Forelimb muscle (tissue), 1 donor: ENCODE measurements at regions not wholly inside any gene's neighbourhood (a gene's known extent, or its start where the extent isn't known, plus 50 kb on each side); places are given as distances from the start of the nearest gene placed in this dataset.
"Not testable (repeated sequence)": the region's sequence is repeated elsewhere in the genome, so short reads cannot be mapped to it uniquely, and the experiment has no call there.

Source experiments
- DNase-seq: peaks from one replicate; pipeline ENCODE4 v3.0.0-alpha.2; 2013; ENCODE audit warnings: low read depth

DNA sequence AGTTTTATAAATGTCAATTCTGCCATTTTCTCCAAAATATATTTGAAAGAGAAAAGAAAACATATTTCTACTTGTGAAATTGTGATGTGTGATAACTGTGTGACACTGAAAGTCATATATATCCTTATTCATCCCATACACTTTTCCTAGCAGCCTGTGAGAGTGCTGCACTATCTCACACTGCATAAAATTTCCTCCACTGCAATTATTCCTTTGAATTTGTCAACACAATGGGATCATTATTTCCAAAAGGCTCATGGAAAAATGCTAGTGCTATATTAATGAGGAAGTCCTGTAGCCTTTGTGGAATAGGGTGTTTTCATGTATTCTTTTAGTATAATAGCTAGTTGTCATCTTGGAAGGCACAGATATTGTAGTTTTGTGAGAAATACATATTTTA is 504.1 kb downstream of the RPL10L start:
- no peak for DNase-seq

DNA sequence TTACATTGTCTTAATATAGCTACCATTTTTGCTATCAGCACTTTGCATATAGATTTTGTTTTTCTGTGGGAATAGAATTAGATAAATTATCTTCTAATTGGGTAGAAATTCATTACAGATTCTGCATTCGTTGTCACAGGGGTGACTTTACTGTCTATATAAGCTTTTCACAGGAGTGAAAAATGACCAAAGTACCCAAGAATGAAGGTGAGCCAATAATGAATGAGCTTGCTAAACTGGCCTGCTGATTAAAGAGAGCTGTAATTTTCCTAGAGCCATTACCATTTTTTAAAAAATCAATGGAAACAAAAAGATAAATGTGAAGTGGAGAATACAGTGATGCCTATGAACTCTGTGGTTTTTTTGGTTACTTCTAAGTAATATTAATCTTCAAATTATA is 504.6 kb downstream of the RPL10L start:
- DNase-seq, result no peak

DNA sequence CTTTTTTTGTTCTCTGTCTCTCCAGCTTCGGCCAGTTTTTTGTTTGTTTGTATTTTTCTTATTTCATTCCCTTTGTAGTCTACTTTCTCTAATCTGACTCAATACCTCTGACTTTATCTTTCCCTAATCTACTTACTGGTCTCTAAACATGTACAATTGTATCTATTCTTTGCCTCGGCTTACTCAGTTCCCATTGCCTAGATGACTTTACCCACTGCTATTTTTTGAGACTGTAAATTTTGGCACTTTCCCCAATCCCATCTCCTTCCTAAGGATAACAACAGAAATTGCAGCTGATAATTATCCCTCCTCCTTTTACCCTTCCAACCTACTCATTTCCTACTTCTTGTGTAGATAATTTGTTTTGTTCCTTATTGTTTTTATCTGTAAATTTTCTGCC is 511.1 kb downstream of the RPL10L start:
- no peak for DNase-seq

DNA sequence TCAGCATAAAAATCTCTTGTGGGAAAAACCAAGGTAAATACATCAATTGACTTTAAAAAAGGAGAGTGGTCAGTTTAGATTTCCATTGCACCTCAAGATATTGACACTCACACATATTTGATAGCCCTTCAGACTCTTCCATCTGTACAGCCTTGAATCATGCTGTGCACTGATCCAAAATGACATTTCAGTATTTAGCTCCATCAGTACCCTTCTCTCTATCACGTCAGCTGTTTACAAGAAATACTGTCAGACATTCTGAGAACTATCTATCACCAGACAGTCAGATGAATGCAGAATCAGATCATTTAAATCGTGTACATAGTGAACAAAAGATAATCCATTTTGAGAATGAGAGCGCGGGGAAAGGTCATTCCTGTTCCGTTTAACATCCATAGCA is 511.9 kb downstream of the RPL10L start:
- DNase-seq, result no peak

DNA sequence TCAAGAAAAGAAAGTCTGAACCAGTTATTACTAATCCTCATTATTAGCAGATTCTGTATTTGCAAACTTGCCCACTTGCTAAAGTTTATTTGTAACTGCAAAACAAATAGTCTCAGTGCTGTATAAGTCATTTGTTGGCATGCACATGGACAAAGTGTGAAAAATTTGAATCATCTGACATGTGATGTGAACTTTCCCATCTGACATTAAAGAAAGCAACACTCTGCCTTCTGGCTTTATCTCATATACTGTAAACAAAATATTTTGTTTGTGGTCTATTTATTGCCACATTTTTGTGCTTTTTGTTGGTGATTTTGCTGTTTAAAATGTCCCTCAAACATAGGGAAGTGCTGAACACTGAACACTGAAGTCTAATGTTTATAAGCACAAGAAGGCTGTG is 513.8 kb downstream of the RPL10L start:
- DNase-seq, result no peak

DNA sequence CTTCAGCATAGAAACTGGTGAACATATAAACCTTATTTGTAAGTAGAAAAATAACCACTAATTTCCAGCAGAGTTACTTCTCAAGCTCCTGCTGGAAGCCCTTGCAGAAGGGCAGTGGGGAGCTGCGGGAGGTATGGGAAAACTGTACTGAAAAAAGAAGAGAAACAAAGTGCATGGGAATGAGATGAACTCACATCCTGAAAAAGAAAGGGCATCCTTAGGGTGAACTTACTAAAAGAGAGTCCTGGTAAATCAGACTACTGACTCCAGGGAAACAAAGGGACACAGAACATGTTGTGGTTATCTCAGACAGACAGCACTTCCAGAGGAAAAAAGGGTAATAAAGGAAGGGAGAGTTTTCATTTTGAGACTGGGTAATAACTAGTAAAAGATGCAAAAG is 515.1 kb downstream of the RPL10L start:
- no peak for DNase-seq

DNA sequence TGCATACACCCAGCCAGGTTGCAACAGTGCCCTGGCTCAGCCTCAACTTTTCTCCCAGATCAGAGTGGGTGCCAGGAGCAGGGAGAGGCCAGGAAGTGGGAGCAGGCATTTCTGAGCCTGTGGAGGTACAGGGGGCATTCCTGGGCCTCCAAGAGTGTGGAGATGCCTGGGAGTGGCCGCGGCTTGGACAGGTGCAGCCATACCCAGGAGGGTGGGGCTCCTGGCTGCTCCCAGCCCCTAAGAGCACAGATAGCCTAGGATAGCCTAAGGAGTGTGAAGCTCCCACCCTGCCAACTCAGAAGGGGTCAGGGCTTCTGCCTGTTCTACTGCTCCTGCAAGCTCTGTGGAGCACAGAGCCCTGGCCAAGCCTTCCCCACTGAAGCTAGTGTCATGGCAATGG is 543.4 kb downstream of the RPL10L start:
- no peak for DNase-seq

DNA sequence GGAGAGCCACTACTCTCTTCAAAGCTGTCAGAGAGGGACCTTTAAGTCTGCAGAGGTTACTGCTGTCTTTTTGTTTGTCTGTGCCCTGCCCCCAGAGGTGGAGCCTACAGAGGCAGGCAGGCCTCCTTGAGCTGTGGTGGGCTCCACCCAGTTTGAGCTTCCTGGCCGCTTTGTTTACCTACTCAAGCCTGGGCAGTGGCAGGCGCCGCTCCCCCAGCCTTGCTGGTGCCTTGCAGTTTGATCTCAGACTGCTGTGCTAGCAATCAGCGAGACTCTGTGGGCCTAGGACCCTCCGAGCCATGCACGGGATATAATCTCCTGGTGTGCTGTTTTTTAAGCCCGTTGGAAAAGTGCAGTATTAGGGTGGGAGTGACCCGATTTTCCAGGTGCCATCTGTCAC is 550.7 kb downstream of the RPL10L start:
- not testable (repeated sequence) for DNase-seq

DNA sequence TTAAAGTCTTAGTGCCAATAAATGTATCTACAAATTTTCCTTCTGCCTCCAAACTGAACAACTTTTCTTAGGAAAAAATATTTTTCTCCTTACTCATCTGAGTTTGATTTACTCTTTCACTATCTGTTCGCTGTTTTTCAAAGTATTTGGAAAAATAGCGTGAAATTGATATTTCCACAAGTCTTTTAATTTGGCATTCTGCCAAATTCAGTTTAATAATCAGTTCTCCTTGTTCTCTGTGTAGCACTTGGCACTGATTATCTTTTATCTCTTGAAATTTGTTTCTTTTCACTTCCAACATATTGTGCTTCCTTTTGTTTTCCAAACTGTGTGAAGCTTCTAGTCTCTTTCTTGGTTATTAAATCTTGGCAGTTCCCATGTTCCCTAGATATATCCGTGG is 559.8 kb downstream of the RPL10L start:
- DNase-seq, result no peak

DNA sequence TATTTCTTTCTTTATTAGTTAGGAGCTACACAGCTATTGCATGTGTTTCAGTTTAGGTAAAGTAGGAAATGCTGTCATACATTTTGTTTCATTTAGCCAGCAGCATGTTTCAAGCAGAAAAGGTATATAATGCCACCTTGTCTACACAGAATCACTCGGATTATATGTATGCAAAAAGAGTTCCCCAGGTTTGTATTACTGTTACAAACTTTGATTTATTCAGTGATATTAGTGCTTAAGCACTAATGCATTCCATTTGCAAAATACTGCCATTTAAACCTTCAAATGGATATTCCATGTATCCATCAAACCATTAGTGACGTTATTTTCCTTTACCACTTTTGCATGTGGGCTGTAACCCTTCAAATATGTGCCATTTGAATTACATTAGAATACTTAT is 564.0 kb downstream of the RPL10L start:
- DNase-seq, result no peak

DNA sequence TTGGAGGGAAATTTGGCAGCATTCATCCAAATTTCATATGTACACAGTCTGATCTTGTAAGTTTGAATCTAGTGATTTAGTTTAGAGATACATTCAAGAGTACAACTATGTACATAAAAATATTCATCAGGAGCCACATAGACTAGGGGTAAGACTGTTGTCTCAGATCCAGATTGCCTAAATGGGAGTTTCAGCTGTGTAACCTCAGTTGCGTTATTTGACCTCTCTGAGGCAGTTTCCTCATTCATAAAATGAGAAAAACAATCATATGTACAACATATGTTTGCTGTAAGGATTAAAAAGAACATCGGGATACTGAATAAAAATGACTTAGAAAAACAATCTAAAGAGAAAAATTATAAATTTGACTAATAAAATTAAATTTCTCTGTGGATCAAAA is 577.5 kb downstream of the RPL10L start:
- no peak for DNase-seq

DNA sequence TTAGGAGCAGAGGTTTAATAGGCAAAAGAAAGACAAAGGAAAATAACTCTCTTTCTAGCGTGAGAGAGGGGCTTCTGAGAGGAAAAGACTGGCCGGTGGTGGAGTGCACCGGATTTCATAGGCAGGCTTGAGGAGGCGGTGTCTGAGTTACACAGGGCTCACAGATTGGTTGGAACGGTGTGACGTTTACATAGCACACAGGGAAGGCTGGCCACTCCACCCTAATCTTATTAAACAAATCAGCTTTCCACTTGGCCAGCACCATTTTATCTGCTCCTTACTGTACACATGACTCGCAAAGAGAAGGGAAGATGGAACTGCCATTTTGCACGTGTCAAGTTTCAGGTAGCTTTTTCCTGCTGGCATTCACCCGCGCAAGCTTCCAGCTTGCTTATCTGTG is 587.7 kb downstream of the RPL10L start:
- DNase-seq, result no peak

DNA sequence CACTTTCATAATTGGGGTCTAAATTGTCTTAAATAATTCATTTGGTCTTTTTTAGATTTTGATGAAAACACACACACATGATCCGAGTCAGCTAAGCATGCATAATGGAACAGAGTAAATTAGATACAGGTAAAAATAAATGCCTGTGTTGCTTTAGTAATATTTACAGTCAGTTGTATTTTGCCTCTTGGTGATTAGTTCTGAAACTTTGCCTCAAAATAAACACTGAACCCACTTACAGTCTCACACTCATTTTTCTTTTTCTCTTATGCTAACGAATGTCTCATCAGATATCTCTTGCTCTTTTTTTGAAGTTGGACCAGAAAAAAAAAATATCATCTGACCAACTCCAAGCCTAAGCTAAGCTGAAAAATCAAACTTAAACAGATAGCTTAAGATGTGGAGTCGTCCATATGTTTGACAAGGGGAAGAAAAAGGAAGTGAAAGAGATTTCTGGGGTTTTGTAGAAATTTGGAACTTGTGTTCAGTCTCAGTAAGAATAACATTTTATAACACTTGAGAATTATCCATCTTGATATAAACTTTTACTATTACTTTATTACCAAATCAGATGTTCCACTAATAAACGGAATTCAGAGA is 592.5 kb downstream of the RPL10L start:
- no peak for DNase-seq

DNA sequence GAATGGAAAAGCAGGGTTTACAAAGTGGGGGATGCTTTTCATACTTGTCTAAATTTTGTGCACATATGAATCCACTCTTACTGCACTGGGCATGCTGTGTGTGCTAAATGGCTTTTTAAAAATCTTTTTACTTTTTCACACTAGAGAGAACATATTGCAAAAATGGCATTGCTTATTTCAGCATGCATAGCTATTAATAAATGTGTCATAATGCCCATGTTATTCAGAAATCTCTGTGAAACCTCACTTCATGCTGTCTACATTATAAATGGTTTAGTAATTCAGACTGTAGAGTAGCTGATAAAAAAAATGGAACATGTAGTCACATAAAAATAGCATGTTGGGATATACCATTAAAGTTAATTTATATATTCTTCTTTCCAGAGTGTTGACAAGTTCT is 593.8 kb downstream of the RPL10L start:
- no peak for DNase-seq

DNA sequence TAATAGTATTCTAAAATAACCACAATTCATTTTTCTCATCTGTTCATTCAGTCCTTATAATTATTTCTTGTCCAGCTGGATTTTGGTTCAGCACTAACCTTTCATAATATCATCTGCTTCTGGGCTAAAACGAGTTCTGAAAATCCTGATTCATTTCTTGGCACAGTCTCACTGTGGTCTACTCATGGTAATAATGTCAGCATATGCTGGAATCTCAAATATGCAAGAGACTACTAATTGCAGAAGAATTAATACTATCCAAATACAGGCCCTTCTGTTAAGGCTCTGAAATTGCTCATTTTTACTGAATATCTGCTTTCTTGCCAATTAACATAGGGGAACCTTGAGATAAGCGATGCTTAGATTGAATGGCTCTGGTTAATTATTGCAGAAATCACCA is 597.1 kb downstream of the RPL10L start:
- DNase-seq, result no peak

DNA sequence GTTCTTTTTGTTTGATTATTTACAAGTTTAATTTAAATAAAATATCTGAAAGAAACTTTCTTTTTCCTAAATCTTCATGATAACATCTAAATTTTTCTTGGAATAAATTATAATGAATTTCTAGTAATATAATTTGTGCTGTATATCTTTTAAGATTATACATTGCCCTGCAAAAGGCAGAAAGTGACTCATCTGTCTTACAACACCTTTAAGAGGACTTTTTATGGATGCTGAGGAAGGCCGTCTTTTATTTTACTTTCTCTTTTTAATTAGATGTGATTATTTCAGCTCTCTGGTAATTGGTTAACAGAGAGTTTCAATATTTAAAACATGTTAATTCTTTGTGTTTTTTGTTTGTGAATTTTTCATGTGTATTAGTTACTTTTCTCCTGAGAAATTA is 598.4 kb downstream of the RPL10L start:
- DNase-seq, result no peak

DNA sequence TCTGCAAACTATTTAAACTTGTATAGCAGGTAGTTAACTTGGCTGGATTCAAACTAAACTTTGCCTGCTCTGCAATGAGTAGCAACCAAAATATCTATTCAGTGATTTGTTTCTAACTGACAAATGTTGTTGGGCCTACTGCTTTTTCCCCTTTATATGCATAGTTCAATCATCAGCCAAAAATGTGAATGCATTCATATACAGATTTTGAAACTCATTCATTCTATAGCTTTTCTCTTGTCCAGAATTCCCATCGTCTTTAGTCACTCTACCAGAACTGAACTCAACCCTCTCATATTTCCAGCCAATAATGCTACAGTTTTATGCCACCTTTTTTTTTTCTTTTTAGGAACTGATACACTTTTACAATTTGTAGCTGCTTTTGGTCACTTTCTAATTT is 599.8 kb downstream of the RPL10L start:
- DNase-seq, result no peak

DNA sequence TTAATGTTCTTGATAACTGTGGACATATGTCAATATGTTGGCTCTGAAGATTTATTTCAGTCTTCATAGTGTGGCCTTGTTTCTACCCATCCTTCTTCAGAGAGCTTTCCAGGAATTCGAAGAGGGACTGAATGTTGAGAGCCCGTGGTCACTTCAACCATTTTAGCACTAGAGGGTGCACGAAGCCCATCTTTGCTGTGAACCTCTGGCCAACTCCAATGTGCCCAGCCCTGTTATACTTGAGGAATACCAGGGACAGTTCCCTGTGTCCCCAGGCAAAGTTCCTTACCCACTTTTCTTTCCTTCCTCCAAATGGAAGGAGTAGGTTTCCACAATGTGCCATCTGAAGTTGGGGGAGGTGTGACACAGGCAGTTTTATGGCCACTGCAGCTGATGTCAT is 603.5 kb downstream of the RPL10L start:
- DNase-seq, result no peak

DNA sequence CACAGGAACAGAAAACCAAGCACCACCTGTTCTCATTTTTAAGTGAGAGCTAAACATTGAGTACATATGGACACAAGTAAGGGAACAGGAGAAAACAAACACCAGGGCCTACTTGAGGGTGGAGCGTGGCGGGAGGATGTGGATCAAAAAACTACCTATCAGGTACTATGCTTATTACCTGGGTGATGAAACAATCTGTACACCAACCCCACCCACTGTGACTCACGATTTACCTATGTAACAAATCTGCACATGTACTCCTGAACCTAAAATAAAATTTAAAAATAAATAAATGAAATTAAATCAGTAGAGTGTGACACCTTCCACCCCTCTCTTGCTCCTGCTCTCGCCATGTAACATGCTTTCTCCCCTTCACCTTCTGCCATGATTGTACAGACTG is 615.5 kb downstream of the RPL10L start:
- DNase-seq, result no peak

DNA sequence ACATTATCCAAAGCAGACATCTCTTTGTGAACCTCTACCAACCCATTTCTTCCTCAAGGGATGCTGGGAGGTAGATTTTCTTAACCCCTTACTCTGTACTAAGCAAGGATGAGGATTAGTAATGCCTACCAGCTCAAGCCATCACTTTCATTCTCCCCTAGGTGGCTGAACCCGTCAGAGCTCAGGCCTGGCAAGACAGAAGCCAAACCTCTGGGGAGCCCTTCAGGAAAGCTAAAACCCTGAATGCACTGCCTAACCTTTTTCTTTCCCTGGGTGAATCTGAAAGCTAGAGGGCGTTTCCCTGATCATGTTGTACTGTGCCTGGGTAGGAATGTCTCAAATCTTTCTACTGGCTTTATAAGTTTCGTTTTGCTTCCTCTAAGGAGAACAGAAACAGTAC is 617.3 kb downstream of the RPL10L start:
- DNase-seq, result no peak

DNA sequence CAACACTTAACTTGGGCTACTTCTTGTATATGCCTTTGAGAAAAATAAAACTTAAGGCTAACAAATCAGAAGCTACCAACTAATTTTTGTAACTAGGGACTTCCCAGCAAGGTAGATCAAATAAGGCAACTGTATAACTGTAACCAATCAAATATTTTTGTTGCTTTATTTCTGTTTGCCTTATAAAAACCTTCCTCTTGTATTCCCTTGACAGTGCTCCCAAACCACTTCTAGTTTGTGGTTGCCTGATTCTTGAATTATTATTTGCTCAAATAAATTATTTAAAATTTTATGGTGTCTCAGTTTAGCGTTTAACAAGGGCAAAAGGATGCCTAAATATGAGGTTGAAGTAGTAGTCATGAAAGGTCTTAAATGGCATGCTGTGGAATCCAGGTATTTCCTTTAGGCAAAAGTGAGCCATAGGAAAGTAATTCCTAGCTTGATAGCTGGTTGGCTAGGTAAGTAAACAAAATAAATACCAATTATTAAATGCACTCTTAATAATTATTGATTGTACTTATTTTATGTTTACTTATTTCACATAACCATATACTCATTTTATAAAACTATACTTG is 632.6 kb downstream of the RPL10L start:
- DNase-seq, result no peak

DNA sequence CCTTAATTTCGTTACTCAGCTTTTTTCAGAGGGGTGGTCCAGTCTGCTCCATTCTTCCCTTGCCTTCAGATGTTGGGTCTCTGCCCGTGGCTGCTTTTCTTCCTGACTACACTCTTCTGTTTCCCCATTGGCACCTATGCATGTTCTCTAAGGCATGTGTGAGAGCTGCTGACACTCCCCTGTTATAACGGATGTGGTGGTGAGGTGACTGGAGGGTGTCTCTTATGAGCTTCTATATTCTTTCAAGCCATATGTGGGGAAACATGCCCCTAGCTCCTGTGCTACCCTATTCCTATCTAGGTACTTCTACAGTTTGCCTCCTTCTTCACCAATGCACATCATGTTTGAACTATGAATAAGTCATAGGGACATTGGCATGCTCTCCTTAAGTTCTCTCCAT is 643.2 kb downstream of the RPL10L start:
- no peak for DNase-seq

DNA sequence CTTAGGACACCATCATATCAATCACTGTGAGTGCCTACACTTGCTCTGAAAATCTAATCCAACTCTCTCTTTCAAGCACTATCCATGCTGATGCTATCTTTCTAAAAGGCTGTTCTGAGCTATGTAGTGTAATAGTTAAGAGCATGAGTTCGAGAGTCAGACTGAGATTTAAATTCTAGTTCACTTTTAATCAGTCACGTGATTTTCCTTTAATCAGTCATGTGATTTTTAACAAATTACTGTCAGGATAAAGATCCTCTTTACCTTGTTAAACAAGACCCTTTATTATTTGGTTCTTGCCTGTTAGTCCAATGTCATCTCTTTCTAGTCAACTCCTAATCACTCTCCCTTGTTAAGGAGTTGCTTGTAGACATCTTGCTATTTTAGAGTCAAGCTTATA is 653.0 kb downstream of the RPL10L start:
- no peak for DNase-seq

DNA sequence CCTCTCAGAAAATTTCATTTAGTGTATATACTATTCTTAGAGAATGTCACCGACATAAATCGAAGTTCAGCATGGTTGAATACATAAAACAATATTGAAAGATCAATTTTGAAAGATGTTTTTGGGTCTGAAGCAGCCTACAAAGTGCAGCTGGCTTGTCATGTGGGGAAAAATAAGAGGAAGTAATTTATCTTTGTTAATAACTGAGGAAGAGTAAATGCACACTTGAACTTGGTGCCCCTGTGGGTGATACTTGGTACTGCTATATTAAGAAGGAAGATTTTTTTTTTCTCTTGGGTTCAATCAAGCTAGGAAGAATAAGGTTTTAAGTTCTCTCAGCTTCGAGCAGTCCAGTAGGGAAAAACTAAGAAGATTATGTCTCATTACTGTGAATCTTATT is 661.3 kb downstream of the RPL10L start:
- no peak for DNase-seq
